ENCODE measurements at regions not wholly inside any gene's neighbourhood (a gene's known extent, or its start where the extent isn't known, plus 50 kb on each side); places are given as distances from the start of the nearest gene placed in this dataset.

- TF ChIP-seq CTCF (IDR thresholded peaks at IDR 0.05) (peak in 2 of 4 donors; percentile 19 to 22), POLR2A (IDR thresholded peaks at IDR 0.05) (no peak)
Observed at GRCh38 chr4:111798840-111799239, 346.4 kb upstream of the FAM241A start.

All from right lobe of liver (tissue), 4 donors.